NB4 (cell line): ENCODE measurements at regions not wholly inside any gene's neighbourhood (a gene's known extent, or its start where the extent isn't known, plus 50 kb on each side); places are given as distances from the start of the nearest gene placed in this dataset.

Experiments
- CTCF ChIP-seq: IDR thresholded peaks from one replicate; pipeline ENCODE4 v1.5.1; 2012; ENCODE audit warnings: low read depth, low read length
- MAX ChIP-seq: IDR thresholded peaks from 2 replicates; pipeline ENCODE4 v1.6.1; 2011; ENCODE audit warnings: low read depth, low read length
- MYC ChIP-seq: IDR thresholded peaks from 2 replicates; pipeline ENCODE4 v1.6.1; 2011; ENCODE audit warnings: low read depth, low read length
- POLR2A ChIP-seq: IDR thresholded peaks from 2 replicates; pipeline ENCODE4 v1.6.1; 2011; ENCODE audit warnings: mild to moderate bottlenecking; ENCODE audit not compliant: insufficient read length; ENCODE audit errors: extremely low read depth

- no peak for TF ChIP-seq POLR2A
- TF ChIP-seq CTCF: no peak
- no peak for TF ChIP-seq MAX
- no peak for TF ChIP-seq MYC
Observed at GRCh38 chr7:84786073-84786472, 400.8 kb downstream of the SEMA3D start.
